GM23248 (cell line): ENCODE measurements at regions not wholly inside any gene's neighbourhood (a gene's known extent, or its start where the extent isn't known, plus 50 kb on each side); places are given as distances from the start of the nearest gene placed in this dataset.

ENCODE experiments used
- DNase-seq: peaks from one replicate; pipeline ENCODE4 v3.0.0-alpha.2; 2015
- H2AFZ ChIP-seq: fragments of 200-600 bp; sonication (generic); 2 replicates; pipeline ENCODE4 v1.6.1; 2016; ENCODE audit warnings: antibody characterized with exemption
- H3F3A ChIP-seq: fragments of 200-600 bp; sonication (generic); 2 replicates; pipeline ENCODE4 v1.6.1; 2016; ENCODE audit warnings: mild to moderate bottlenecking, antibody characterized with exemption, mixed run types; ENCODE audit not compliant: insufficient read depth
- H3K27ac ChIP-seq: fragments of 200-600 bp; sonication (generic); 2 replicates; pipeline ENCODE4 v1.5.1; 2016; ENCODE audit warnings: mild to moderate bottlenecking
- H3K27me3 ChIP-seq: fragments of 200-600 bp; sonication (generic); replicated peaks from 2 replicates; pipeline ENCODE4 v1.6.1; 2016; ENCODE audit warnings: mild to moderate bottlenecking; ENCODE audit not compliant: insufficient read depth
- H3K36me3 ChIP-seq: fragments of 200-600 bp; sonication (generic); 2 replicates; pipeline ENCODE4 v1.6.1; 2016; ENCODE audit warnings: low read depth, mild to moderate bottlenecking
- H3K4me1 ChIP-seq: fragments of 200-600 bp; sonication (generic); 2 replicates; pipeline ENCODE4 v1.6.1; 2016; ENCODE audit warnings: mild to moderate bottlenecking; ENCODE audit not compliant: insufficient read depth
- H3K4me2 ChIP-seq: fragments of 200-600 bp; sonication (generic); one replicate; pipeline ENCODE4 v1.6.1; 2016; ENCODE audit warnings: mild to moderate bottlenecking; ENCODE audit not compliant: unreplicated experiment
- H3K4me3 ChIP-seq: fragments of 200-600 bp; sonication (generic); 2 replicates; pipeline ENCODE4 v1.5.1; 2016; ENCODE audit warnings: mild to moderate bottlenecking
- H3K79me2 ChIP-seq: fragments of 200-600 bp; sonication (generic); 2 replicates; pipeline ENCODE4 v1.6.1; 2016; ENCODE audit warnings: mild to moderate bottlenecking; ENCODE audit not compliant: insufficient read depth
- H3K9ac ChIP-seq: fragments of 200-600 bp; sonication (generic); 2 replicates; pipeline ENCODE4 v1.6.1; 2016; ENCODE audit warnings: mild to moderate bottlenecking
- H3K9me2 ChIP-seq: fragments of 200-600 bp; sonication (generic); 2 replicates; pipeline ENCODE4 v1.6.1; 2016; ENCODE audit warnings: mixed run types, mild to moderate bottlenecking, moderate library complexity; ENCODE audit not compliant: insufficient read depth
- H3K9me3 ChIP-seq: fragments of 200-600 bp; sonication (generic); one replicate; pipeline ENCODE4 v1.6.1; 2017; ENCODE audit warnings: low read depth
- H4K20me1 ChIP-seq: fragments of 200-600 bp; sonication (generic); 2 replicates; pipeline ENCODE4 v1.6.0; 2016; ENCODE audit not compliant: insufficient read depth
- EZH2 ChIP-seq: fragments of 200-600 bp; sonication (generic); IDR thresholded peaks from 2 replicates; pipeline ENCODE4 v1.6.1; 2018; ENCODE audit warnings: antibody characterized with exemption, mild to moderate bottlenecking; ENCODE audit not compliant: insufficient read depth, poor library complexity, severe bottlenecking
- EZH2phosphoT487 ChIP-seq: fragments of 200-600 bp; sonication (generic); IDR thresholded peaks from 2 replicates; pipeline ENCODE4 v1.6.1; 2018; ENCODE audit warnings: antibody characterized with exemption, moderate library complexity, mild to moderate bottlenecking, low read depth; ENCODE audit not compliant: insufficient read depth
- WGBS, 2 experiments: methylation state at CpG; one replicate each; pipeline ENCODE4 v1.1.6; 2015 to 2017; ENCODE audit warnings: low lambda C conversion rate in 2 of 2, low coverage in 1 of 2; ENCODE audit errors: missing lambda C conversion rate in 2 of 2; 5-methylcytosine and 5-hydroxymethylcytosine counted together
- in situ Hi-C: fragments of 300-500 bp; cut with MboI; formaldehyde crosslinking; loops from 2 replicates; pipeline ENCODE4 v1.15.0; 2020

DNA sequence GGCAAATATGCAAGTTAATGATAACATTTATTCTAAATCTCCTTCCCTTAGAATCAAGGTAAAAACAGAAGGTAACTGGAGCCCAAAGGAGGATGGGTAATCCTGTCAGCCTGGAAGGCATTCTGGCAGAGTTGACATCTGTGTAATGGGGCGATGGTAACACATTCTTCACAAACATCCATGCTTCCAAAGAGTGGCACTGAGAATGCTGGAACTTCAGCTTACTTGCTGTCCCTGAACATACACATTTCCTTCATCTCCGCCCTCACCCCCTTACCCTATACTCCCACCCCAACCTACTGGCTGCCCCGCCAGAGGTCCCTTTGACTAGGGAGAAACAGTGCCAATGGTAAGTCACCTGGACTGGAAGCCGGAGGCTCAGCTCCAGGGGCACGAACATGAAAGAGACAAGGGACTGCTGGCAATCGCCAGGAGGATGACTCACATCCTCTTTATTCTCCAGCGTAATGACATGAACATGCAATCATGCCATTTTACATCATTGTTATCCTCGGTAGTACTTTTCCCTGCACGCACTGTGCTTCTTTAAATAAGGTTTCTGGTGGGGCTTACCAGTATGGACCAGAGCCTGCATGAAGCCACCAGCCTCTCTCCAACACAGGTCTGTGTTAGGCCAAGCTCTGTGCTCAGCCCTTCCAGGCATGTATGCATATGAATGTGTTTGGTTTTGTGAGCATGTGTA, 694.2 kb upstream of the TENM3 start:
- Histone ChIP-seq H4K20me1 (no peaks in the 10 kb centered on the region), H3K4me1 (no peaks in the 10 kb centered on the region), H3K36me3 (no peaks in the 10 kb centered on the region), H3K9me3 (no peaks in the 10 kb centered on the region), H2AFZ (no peak overlapping the region), H3K4me2 (no peak overlapping the region), H3F3A (no peaks in the 10 kb centered on the region), H3K27me3 (no peaks in the 10 kb centered on the region), H3K9ac (no peak overlapping the region), H3K9me2 (no peaks in the 10 kb centered on the region), H3K4me3 (no peak overlapping the region), H3K27ac (no peak overlapping the region), H3K79me2 (no peaks in the 10 kb centered on the region)
- TF ChIP-seq EZH2 (no peak), EZH2phosphoT487 (no peak)
- WGBS, 2 experiments: 34 to 35% methylated on average over 9 of the region's 9 CpGs
- DNase-seq: peak; percentile 29
- in situ Hi-C loops: loop anchor here (25.0 kb wide), 1 partner anchor 712 kb away; no protein-coding TSS in a partner anchor

DNA sequence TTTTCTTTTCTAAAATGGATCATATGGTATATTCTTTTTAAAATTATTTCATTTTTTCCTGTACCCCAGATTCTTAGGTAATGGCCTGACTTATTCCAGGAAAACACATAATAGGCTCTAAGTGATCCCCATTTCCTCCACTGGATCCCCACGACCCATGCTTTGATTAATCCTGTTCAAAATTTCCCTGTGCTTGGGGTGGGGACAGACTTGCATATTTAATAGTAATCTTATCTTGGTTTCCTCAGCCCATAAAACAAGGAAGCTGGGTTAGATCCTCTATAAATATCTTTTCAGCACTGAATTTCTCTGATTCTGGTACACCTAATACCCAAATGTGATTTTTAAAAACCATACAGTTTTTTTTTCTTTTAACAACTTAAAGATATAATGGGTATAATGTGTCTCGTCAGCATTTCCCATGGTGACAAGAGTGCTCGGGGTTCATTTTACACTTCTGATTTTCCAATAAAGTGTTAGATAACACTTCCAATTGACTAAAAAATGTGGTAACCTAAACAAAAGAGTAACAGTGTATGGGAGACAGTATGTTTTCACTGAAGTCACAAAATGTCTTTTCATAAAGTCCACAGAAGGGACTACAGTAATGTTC, 693.5 kb upstream of the TENM3 start:
- in situ Hi-C loops: loop anchor here (25.0 kb wide), 1 partner anchor 712 kb away; no protein-coding TSS in a partner anchor
- Histone ChIP-seq H3K36me3 (no peaks in the 10 kb centered on the region), H3K4me2 (no peak overlapping the region), H3K4me3 (no peak overlapping the region), H3K9me3 (no peaks in the 10 kb centered on the region), H3K9me2 (no peaks in the 10 kb centered on the region), H3K4me1 (no peaks in the 10 kb centered on the region), H3K27me3 (no peaks in the 10 kb centered on the region), H3F3A (no peaks in the 10 kb centered on the region), H4K20me1 (no peaks in the 10 kb centered on the region), H3K79me2 (no peaks in the 10 kb centered on the region), H3K9ac (no peak overlapping the region), H2AFZ (no peak overlapping the region), H3K27ac (no peak overlapping the region)
- TF ChIP-seq EZH2phosphoT487 (no peak), EZH2 (no peak)
- WGBS, 2 experiments: 25 to 32% methylated on average over 3 of the region's 3 CpGs
- no peak for DNase-seq

DNA sequence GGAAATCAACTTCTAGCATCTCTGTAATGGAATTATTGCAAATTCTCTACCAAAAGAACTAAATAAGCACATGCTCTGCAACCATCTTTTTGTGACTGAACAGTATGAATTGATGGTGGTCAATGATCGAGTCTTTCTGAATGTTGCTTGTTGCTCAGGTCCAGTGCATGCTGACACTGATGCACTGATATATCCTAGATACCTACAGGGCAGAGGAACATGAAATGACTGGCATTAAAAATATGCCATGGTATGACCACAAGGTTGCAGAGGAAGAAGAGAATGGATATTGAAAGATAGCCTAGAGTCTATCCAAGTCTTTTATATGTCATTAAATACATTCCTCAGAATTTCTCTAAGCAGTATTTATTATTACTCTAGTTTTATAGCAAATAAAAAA, 692.8 kb upstream of the TENM3 start:
- Histone ChIP-seq H3K9ac (no peak overlapping the region), H3K36me3 (no peaks in the 10 kb centered on the region), H3K9me2 (no peaks in the 10 kb centered on the region), H3F3A (no peaks in the 10 kb centered on the region), H3K4me1 (no peaks in the 10 kb centered on the region), H3K9me3 (no peaks in the 10 kb centered on the region), H3K4me3 (no peak overlapping the region), H3K27me3 (no peaks in the 10 kb centered on the region), H4K20me1 (no peaks in the 10 kb centered on the region), H3K79me2 (no peaks in the 10 kb centered on the region), H3K27ac (no peak overlapping the region), H2AFZ (no peak overlapping the region), H3K4me2 (no peak overlapping the region)
- no peak for DNase-seq
- in situ Hi-C loops: no loop called here
- WGBS, 2 experiments: 10 to 11% methylated on average over 1 of the region's 1 CpG
- TF ChIP-seq EZH2 (no peak), EZH2phosphoT487 (no peak)

DNA sequence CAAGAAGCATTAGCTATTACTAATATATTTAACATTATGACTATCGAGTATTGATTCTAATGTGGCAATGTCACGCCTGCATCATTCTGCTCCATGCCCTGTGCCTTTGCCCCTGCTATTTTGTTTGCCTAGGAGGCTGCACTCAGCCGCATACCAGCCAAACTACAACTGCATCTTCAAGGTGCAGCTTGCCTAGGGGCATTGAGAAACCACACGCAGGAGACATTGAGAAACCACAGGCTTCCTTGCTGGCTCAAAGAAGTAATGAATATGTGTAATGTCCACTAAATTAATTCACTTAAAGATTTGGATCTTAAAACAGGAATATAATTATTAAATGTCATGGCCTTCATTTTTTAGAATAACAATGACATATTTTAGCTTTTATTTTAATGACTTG, 683.6 kb upstream of the TENM3 start:
- no peak overlapping the region for H3K4me3 ChIP-seq
- H3K9me3 ChIP-seq: no peaks in the 10 kb centered on the region
- no peak for TF ChIP-seq EZH2
- no peak for TF ChIP-seq EZH2phosphoT487
- H3K36me3 ChIP-seq: no peaks in the 10 kb centered on the region
- no peaks in the 10 kb centered on the region for H3K27me3 ChIP-seq
- H3K9ac ChIP-seq: no peak overlapping the region
- H3K4me1 ChIP-seq: no peaks in the 10 kb centered on the region
- H2AFZ ChIP-seq: no peak overlapping the region
- in situ Hi-C loops: no loop called here
- DNase-seq: no peak
- 24 to 40% methylated on average over 4 of the region's 4 CpGs for WGBS, 2 experiments
- H3K27ac ChIP-seq: no peak overlapping the region
- no peaks in the 10 kb centered on the region for H4K20me1 ChIP-seq
- no peak overlapping the region for H3K4me2 ChIP-seq
- H3F3A ChIP-seq: no peaks in the 10 kb centered on the region
- no peaks in the 10 kb centered on the region for H3K9me2 ChIP-seq
- no peaks in the 10 kb centered on the region for H3K79me2 ChIP-seq
